ENCODE measurements at regions not wholly inside any gene's neighbourhood (a gene's known extent, or its start where the extent isn't known, plus 50 kb on each side); places are given as distances from the start of the nearest gene placed in this dataset.

GRCh38 chr7:138257459-138258196 is 181.4 kb downstream of the AKR1D1 start:
- no peak for TF ChIP-seq EZH2 (IDR thresholded peaks at IDR 0.05; ENCODE audit: insufficient read depth, poor library complexity, severe bottlenecking)
- TF ChIP-seq EZH2phosphoT487 (IDR thresholded peaks at IDR 0.05; ENCODE audit: insufficient read depth, low read depth): no peak
